Spleen (tissue), 7 donors: ENCODE measurements at regions not wholly inside any gene's neighbourhood (a gene's known extent, or its start where the extent isn't known, plus 50 kb on each side); places are given as distances from the start of the nearest gene placed in this dataset.

ENCODE experiments used
- POLR2A ChIP-seq, 3 donors: fragments of 450-650 bp; IDR thresholded peaks; one replicate each; pipeline ENCODE4 v1.5.1; 2017; ENCODE audit warnings: antibody characterized with exemption in 3 of 3, mild to moderate bottlenecking in 1 of 3
- POLR2AphosphoS5 ChIP-seq, 3 donors: sonication (generic); formaldehyde crosslinking; IDR thresholded peaks; one replicate each; pipeline ENCODE4 v1.5.1; 2017; ENCODE audit warnings: antibody characterized with exemption in 3 of 3
- TF ChIP-seq, protein P1 (sequence below), 11 experiments: fragments of 200-600 bp in 7 of 11; fragments of 450-650 bp in 4 of 11; sonication (generic) in 4 of 11; IDR thresholded peaks in 8 of 11; conservative IDR thresholded peaks in 3 of 11; 1 replicate in 7 of 11; 2 replicates in 4 of 11; pipeline versions ENCODE4 v1.4.0 to v1.8.0; 2016 to 2021; ENCODE audit warnings: antibody characterized with exemption in 11 of 11, inconsistent platforms in 4 of 11, mild to moderate bottlenecking in 1 of 11
- donor health status: DM: no; HTN: no; CAD: no; lungs with moderate emphysema.
- donor health status: DM: no; HTN: no; CAD: no.
- donor health status: DM: no; HTN: no; CAD: no.

DNA sequence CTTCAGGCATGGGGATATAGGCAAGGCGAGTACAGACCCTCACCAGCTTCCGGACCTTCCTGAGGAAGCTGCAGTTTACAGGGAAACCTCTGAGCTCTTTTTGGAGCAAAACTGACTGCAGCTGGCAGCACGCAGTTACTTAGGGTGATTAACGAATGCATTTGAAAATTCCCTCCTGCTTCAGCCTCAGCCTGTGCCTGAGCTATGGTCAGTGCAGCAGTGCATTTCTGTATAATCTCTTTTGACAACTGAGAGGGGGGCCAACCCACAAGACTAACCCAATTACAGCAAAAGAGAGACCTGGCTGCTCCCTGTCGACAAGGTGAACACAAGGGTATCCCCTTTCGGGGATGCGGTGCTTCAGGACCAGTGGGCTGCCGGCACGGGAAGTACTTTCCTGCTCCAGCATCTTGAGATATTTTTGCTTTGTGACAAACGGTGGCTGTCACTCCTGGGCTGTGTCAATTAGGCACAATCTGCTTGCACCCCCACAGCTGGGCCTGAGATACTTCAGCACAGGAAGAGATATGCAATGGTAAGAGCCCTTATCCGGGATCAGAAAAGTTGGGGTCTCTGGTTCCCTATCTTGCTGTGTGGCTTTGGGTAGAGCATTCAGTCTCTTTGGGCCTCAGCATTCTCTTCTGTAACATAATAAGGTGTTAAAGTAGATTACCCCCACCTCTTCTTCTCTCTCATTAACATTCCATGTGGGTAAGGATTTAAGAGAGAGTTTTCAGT is 141.0 kb downstream of the TMEM17 start:
- TF ChIP-seq, protein P1, sequence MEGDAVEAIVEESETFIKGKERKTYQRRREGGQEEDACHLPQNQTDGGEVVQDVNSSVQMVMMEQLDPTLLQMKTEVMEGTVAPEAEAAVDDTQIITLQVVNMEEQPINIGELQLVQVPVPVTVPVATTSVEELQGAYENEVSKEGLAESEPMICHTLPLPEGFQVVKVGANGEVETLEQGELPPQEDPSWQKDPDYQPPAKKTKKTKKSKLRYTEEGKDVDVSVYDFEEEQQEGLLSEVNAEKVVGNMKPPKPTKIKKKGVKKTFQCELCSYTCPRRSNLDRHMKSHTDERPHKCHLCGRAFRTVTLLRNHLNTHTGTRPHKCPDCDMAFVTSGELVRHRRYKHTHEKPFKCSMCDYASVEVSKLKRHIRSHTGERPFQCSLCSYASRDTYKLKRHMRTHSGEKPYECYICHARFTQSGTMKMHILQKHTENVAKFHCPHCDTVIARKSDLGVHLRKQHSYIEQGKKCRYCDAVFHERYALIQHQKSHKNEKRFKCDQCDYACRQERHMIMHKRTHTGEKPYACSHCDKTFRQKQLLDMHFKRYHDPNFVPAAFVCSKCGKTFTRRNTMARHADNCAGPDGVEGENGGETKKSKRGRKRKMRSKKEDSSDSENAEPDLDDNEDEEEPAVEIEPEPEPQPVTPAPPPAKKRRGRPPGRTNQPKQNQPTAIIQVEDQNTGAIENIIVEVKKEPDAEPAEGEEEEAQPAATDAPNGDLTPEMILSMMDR (IDR thresholded peaks at IDR 0.05 in 8 of 11, conservative IDR thresholded peaks at IDR 0.05 in 3 of 11): no peak
- no peak for TF ChIP-seq POLR2A (IDR thresholded peaks at IDR 0.05)
- TF ChIP-seq POLR2AphosphoS5 (IDR thresholded peaks at IDR 0.05): no peak
